ENCODE measurements at regions not wholly inside any gene's neighbourhood (a gene's known extent, or its start where the extent isn't known, plus 50 kb on each side); places are given as distances from the start of the nearest gene placed in this dataset.
"Not testable (repeated sequence)": the region's sequence is repeated elsewhere in the genome, so short reads cannot be mapped to it uniquely, and the experiment has no call there.

GRCh38 chr5:152711801-152712388 lies 306.8 kb upstream of the NMUR2 start:
- no peak for DNase-seq

GRCh38 chr5:152717393-152717792 lies 312.3 kb upstream of the NMUR2 start:
- no peak for DNase-seq

- no peak for DNase-seq
Measured at GRCh38 chr5:152723482-152723881, 318.4 kb upstream of the NMUR2 start.

- no peak for DNase-seq
Measured at GRCh38 chr5:152730176-152730575, 325.1 kb upstream of the NMUR2 start.

- no peak for DNase-seq
Measured at GRCh38 chr5:152736906-152737305, 331.8 kb upstream of the NMUR2 start.

- DNase-seq: no peak
Measured at GRCh38 chr5:152739916-152740315, 334.8 kb upstream of the NMUR2 start.

- not testable (repeated sequence) for DNase-seq
Measured at GRCh38 chr5:152741126-152741525, 336.0 kb upstream of the NMUR2 start.

- DNase-seq: not testable (repeated sequence)
Measured at GRCh38 chr5:152787709-152788217, 382.7 kb upstream of the NMUR2 start.

- no peak for DNase-seq
Measured at GRCh38 chr5:152801886-152802285, 396.8 kb upstream of the NMUR2 start.

- no peak for DNase-seq
Measured at GRCh38 chr5:152804179-152804578, 399.1 kb upstream of the NMUR2 start.

- no peak for DNase-seq
Measured at GRCh38 chr5:152811988-152812387, 406.9 kb upstream of the NMUR2 start.

GRCh38 chr5:152813526-152813925 lies 408.4 kb upstream of the NMUR2 start:
- no peak for DNase-seq

GRCh38 chr5:152819891-152820290 lies 414.8 kb upstream of the NMUR2 start:
- DNase-seq: no peak

- no peak for DNase-seq
Measured at GRCh38 chr5:152824316-152824715, 419.2 kb upstream of the NMUR2 start.

GRCh38 chr5:152838241-152838786 lies 433.2 kb upstream of the NMUR2 start:
- DNase-seq: no peak

GRCh38 chr5:152844713-152845112 lies 439.6 kb upstream of the NMUR2 start:
- DNase-seq: no peak

GRCh38 chr5:152853361-152853760 lies 448.3 kb upstream of the NMUR2 start:
- no peak for DNase-seq

GRCh38 chr5:152855441-152855840 lies 450.4 kb upstream of the NMUR2 start:
- no peak for DNase-seq

- DNase-seq: no peak
Measured at GRCh38 chr5:152861231-152861630, 456.2 kb upstream of the NMUR2 start.

- no peak for DNase-seq
Measured at GRCh38 chr5:152864447-152864846, 459.4 kb upstream of the NMUR2 start.

GRCh38 chr5:152864991-152865390 lies 459.9 kb upstream of the NMUR2 start:
- DNase-seq: no peak

GRCh38 chr5:152869971-152870370 lies 464.9 kb upstream of the NMUR2 start:
- no peak for DNase-seq

GRCh38 chr5:152882621-152883020 lies 477.5 kb upstream of the NMUR2 start:
- DNase-seq: no peak

- DNase-seq: no peak
Measured at GRCh38 chr5:152883066-152883775, 478.1 kb upstream of the NMUR2 start.

All from activated CD4-positive, alpha-beta T cell treated with anti-CD3 and anti-CD28 coated beads, Interleukin-2, amount 50 U/mL, for 1 hour (primary cell).